Hepatocyte (in vitro differentiated cells): ENCODE measurements at regions not wholly inside any gene's neighbourhood (a gene's known extent, or its start where the extent isn't known, plus 50 kb on each side); places are given as distances from the start of the nearest gene placed in this dataset.

Experiments used
- DNase-seq: peaks from one replicate; pipeline ENCODE4 v3.0.0-alpha.2; 2016; ENCODE audit warnings: low spot score
- H2AFZ ChIP-seq: fragments of 200-600 bp; sonication (generic); 2 replicates; pipeline ENCODE4 v1.6.0; 2016; ENCODE audit warnings: antibody characterized with exemption, mild to moderate bottlenecking
- H3K27ac ChIP-seq: fragments of 200-600 bp; sonication (generic); 2 replicates; pipeline ENCODE4 v1.5.1; 2016; ENCODE audit warnings: mild to moderate bottlenecking
- H3K27me3 ChIP-seq: fragments of 200-600 bp; sonication (generic); 2 replicates; pipeline ENCODE4 v1.6.1; 2016
- H3K36me3 ChIP-seq: fragments of 200-600 bp; sonication (generic); replicated peaks from 2 replicates; pipeline ENCODE4 v1.5.1; 2016; ENCODE audit warnings: low read depth; ENCODE audit not compliant: insufficient read depth
- H3K4me1 ChIP-seq: fragments of 200-600 bp; sonication (generic); 2 replicates; pipeline ENCODE4 v1.5.1; 2016; ENCODE audit warnings: mild to moderate bottlenecking, moderate library complexity; ENCODE audit not compliant: insufficient read depth
- H3K4me2 ChIP-seq: fragments of 200-600 bp; sonication (generic); 2 replicates; pipeline ENCODE4 v1.6.0; 2016
- H3K4me3 ChIP-seq: fragments of 200-600 bp; sonication (generic); 2 replicates; pipeline ENCODE4 v1.5.1; 2016; ENCODE audit warnings: mild to moderate bottlenecking
- H3K79me2 ChIP-seq: fragments of 200-600 bp; sonication (generic); 2 replicates; pipeline ENCODE4 v1.6.0; 2017; ENCODE audit warnings: mild to moderate bottlenecking
- H3K9me2 ChIP-seq: fragments of 200-600 bp; sonication (generic); replicated peaks from 2 replicates; pipeline ENCODE4 v1.6.0; 2017; ENCODE audit warnings: mild to moderate bottlenecking; ENCODE audit not compliant: insufficient read depth
- H3K9me3 ChIP-seq: fragments of 200-600 bp; sonication (generic); 2 replicates; pipeline ENCODE4 v1.5.1; 2016; ENCODE audit warnings: low read depth, mild to moderate bottlenecking
- H4K20me1 ChIP-seq: fragments of 200-600 bp; sonication (generic); 2 replicates; pipeline ENCODE4 v1.6.0; 2016; ENCODE audit warnings: mild to moderate bottlenecking; ENCODE audit not compliant: insufficient read depth, poor library complexity, severe bottlenecking
- CTCF ChIP-seq: fragments of 200-600 bp; sonication (generic); IDR thresholded peaks from 2 replicates; pipeline ENCODE4 v1.5.1; 2016; ENCODE audit warnings: antibody characterized with exemption, mild to moderate bottlenecking; ENCODE audit not compliant: poor library complexity
- EZH2 ChIP-seq: fragments of 200-600 bp; sonication (generic); IDR thresholded peaks from 2 replicates; pipeline ENCODE4 v1.6.1; 2016; ENCODE audit warnings: antibody characterized with exemption, mild to moderate bottlenecking, borderline replicate concordance
- EZH2phosphoT487 ChIP-seq: fragments of 200-600 bp; sonication (generic); IDR thresholded peaks from one replicate; pipeline ENCODE4 v1.6.1; 2018; ENCODE audit warnings: antibody characterized with exemption, mild to moderate bottlenecking, low read depth, moderate library complexity; ENCODE audit not compliant: unreplicated experiment, severe bottlenecking
- WGBS: methylation state at CpG from one replicate; pipeline ENCODE4 v1.1.6; 2016; ENCODE audit warnings: low lambda C conversion rate; ENCODE audit errors: missing lambda C conversion rate; 5-methylcytosine and 5-hydroxymethylcytosine counted together

GRCh38 chr5:120092649-120093048 is 371.5 kb upstream of the PRR16 start:
- TF ChIP-seq CTCF (no peak), EZH2 (no peak), EZH2phosphoT487 (no peak)
- H3K4me1 ChIP-seq = no peaks in the 10 kb centered on the region
- H3K79me2 ChIP-seq = no peaks in the 10 kb centered on the region
- no peak overlapping the region for H2AFZ ChIP-seq
- no peak overlapping the region for H3K4me3 ChIP-seq
- no peak overlapping the region for H3K4me2 ChIP-seq
- DNase-seq = no peak
- no peak overlapping the region for H3K27ac ChIP-seq
- H4K20me1 ChIP-seq = no peaks in the 10 kb centered on the region
- H3K9me3 ChIP-seq = no peaks in the 10 kb centered on the region
- H3K9me2 ChIP-seq = no peaks in the 10 kb centered on the region
- H3K27me3 ChIP-seq = no peaks in the 10 kb centered on the region
- WGBS = 88% methylated on average over 2 of the region's 2 CpGs
- H3K36me3 ChIP-seq = no peaks in the 10 kb centered on the region

DNA sequence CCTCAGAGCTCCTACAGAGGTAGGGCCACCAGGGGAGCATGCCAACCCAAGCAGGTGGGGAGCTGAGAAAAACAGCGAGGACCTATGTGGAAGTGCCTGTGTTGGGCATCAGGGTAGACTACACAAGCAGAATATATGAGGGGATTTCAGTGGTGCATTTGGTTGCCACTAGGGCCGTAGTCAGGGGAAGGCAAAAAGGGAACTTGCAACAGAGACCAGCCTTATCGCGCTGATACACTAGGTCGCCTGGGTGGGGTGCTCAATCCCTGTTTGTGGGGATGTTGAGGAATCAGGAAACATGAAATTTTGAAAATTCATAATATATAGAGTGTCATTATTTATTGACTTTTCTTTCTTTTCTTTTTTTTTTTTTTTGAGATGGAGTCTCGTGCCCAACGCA is 370.9 kb upstream of the PRR16 start:
- Histone ChIP-seq H3K79me2 (no peaks in the 10 kb centered on the region), H3K4me3 (no peak overlapping the region), H3K9me3 (no peaks in the 10 kb centered on the region), H2AFZ (no peak overlapping the region), H3K36me3 (no peaks in the 10 kb centered on the region), H3K27ac (no peak overlapping the region), H3K4me2 (no peak overlapping the region), H4K20me1 (no peaks in the 10 kb centered on the region), H3K9me2 (no peaks in the 10 kb centered on the region), H3K4me1 (no peaks in the 10 kb centered on the region), H3K27me3 (no peaks in the 10 kb centered on the region)
- no peak for DNase-seq
- WGBS = 92% methylated on average over 7 of the region's 7 CpGs
- TF ChIP-seq EZH2 = no peak

- Histone ChIP-seq H3K9me3 (no peaks in the 10 kb centered on the region), H3K79me2 (no peaks in the 10 kb centered on the region), H3K36me3 (no peaks in the 10 kb centered on the region), H4K20me1 (no peaks in the 10 kb centered on the region), H3K9me2 (no peaks in the 10 kb centered on the region), H3K4me1 (no peaks in the 10 kb centered on the region), H3K27me3 (no peaks in the 10 kb centered on the region), H3K4me3 (no peak overlapping the region), H2AFZ (no peak overlapping the region), H3K27ac (no peak overlapping the region), H3K4me2 (peak overlapping the region; percentile 22)
- no peak for DNase-seq
- 47% methylated on average over 3 of the region's 3 CpGs for WGBS
- TF ChIP-seq CTCF (no peak), EZH2 (no peak), EZH2phosphoT487 (no peak)
Measured at GRCh38 chr5:120096413-120096812, 367.7 kb upstream of the PRR16 start.

DNA sequence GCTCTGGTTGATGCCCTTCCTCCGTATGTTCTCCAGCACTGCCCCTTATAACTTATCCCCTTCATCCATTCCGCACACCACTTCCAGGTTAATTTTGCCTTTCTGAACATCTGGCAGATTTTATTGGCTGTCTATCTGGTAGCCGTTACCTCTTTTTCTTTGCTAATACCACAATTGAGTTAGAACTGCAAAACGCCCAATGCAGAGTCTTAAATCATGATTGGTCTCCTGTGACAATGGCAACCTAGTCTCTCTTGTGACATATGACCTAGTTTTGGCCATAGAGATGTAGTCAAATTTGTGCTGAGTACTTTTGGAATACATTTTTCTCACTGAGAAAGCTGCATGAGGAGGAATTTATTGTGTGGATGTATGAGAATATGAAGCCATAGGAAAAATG is 365.7 kb upstream of the PRR16 start:
- no peaks in the 10 kb centered on the region for H4K20me1 ChIP-seq
- H3K9me2 ChIP-seq = no peaks in the 10 kb centered on the region
- no peaks in the 10 kb centered on the region for H3K9me3 ChIP-seq
- no peaks in the 10 kb centered on the region for H3K79me2 ChIP-seq
- no peaks in the 10 kb centered on the region for H3K4me1 ChIP-seq
- no peaks in the 10 kb centered on the region for H3K36me3 ChIP-seq
- no peak overlapping the region for H3K4me2 ChIP-seq
- H3K27ac ChIP-seq = peak overlapping the region; percentile 42
- H2AFZ ChIP-seq = no peak overlapping the region
- H3K27me3 ChIP-seq = no peaks in the 10 kb centered on the region
- 63% methylated on average over 4 of the region's 4 CpGs for WGBS
- TF ChIP-seq EZH2phosphoT487 = no peak
- TF ChIP-seq CTCF = no peak
- no peak for TF ChIP-seq EZH2
- H3K4me3 ChIP-seq = no peak overlapping the region
- no peak for DNase-seq
